T-helper 9 cell (primary cell): ENCODE measurements at regions not wholly inside any gene's neighbourhood (a gene's known extent, or its start where the extent isn't known, plus 50 kb on each side); places are given as distances from the start of the nearest gene placed in this dataset.

Experiments used
- DNase-seq: peaks from one replicate; pipeline ENCODE4 v3.0.0-alpha.2; 2020

- no peak for DNase-seq
These were observed 227.4 kb upstream of the MYT1L start for GRCh38 chr2:2558476-2558875.

GRCh38 chr2:2557475-2557874 lies 226.4 kb upstream of the MYT1L start:
- DNase-seq, result no peak

GRCh38 chr2:2550856-2551255 lies 219.8 kb upstream of the MYT1L start:
- DNase-seq, result no peak

DNA sequence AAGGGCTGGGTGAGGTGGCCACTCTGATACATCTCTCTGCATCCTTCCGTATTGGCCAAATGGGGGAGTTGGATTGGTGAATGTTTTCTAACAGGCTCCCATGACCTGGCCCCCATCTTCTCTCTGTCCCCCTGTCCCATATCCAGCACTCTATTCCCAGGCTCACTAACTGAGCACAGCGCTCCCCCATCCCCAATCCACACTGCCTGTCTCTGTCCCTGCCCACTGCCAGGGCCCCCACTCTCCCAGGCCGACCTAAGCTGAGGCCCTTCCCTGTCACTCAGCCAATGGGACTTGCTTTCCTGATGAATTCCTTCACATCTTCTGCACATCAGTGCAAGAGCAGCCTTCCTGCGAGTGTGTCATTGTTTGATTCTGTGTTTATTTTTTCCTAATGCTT lies 216.8 kb upstream of the MYT1L start:
- no peak for DNase-seq

- no peak for DNase-seq
These were observed 216.4 kb upstream of the MYT1L start for GRCh38 chr2:2547451-2547850.

GRCh38 chr2:2546046-2546445 lies 215.0 kb upstream of the MYT1L start:
- DNase-seq, result no peak

- no peak for DNase-seq
These were observed 212.0 kb upstream of the MYT1L start for GRCh38 chr2:2542966-2543611.

GRCh38 chr2:2542316-2542715 lies 211.2 kb upstream of the MYT1L start:
- no peak for DNase-seq

GRCh38 chr2:2540406-2540805 lies 209.3 kb upstream of the MYT1L start:
- DNase-seq, result no peak

DNA sequence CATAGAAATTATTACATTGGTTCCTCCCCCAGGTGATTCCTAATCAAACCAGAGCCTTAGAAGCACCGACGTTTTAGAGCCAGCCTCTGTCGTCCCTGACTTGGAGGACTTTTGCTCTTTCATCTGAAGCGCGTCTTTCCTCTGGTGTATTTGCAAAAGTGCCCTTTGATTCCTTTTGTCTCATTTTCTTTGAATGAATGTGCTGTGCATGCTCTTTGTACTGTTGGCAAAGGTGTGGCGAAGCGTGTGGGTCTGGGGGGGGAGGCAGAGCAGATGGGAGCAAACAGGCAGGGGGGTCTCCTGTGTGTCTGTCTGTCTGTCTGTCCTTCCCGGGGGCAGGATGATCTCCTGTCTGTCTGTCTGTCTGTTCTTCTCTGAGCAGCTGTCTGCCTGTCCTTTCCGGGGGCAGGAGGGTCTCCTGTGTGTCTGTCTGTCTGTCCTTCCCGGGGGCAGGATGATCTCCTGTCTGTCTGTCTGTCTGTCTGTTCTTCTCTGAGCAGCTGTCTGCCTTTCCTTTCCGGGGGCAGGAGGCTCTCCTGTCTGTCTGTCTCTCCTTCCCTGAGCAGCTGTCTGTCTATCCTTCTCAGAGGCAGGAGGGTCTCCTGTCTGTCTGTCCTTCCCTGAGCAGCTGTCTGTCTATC lies 205.5 kb upstream of the MYT1L start:
- DNase-seq, result no peak

GRCh38 chr2:2530334-2530733 lies 199.3 kb upstream of the MYT1L start:
- no peak for DNase-seq

DNA sequence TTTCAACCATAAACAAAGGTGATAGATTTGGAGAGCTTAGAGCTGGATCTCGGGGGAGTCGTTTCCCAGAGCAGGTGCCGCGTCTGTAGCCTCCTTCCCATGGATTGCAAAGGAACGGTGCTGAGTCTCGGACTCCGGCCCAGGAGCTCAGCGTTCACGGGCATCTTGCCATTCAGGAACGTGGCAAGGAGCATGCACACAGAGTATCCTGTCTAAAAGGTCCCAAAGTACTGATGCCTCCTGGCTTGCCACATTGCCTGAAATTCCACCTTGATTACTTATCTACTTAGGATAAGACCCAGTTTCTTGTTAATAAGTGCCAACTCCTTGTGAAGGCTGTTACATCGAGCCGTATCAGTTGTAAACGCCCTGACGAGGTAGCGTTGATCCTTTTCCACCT lies 197.8 kb upstream of the MYT1L start:
- no peak for DNase-seq

GRCh38 chr2:2527148-2527547 lies 196.1 kb upstream of the MYT1L start:
- no peak for DNase-seq

DNA sequence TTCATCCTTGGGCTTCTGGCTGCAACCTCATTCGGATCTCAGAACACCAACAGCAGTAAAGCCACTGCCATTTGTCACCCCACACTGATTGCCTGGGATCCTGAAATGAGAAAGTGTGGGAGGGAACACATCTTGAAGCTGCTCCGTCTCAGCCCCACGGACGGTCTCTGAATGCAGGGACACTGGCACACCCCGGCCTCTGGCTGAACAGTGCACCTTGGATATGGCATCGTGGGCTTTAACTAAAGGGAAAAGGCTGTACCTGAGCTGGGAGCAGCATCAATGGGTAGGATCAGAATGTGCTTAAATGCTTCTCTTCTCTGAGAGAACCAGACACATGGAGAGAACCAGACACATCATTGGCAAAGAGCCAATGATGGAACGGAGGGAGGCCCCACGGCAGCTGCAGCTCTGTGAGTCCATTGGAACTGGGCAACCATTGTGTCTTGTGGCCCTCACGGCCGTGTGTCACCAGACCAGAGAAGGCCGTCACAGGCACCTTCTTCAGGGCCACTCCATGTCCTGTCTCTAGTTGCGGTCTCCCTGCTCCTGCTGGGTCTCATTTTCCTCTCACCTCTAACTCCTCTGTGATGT lies 193.4 kb upstream of the MYT1L start:
- no peak for DNase-seq

GRCh38 chr2:2523461-2524347 lies 192.6 kb upstream of the MYT1L start:
- DNase-seq, result no peak

DNA sequence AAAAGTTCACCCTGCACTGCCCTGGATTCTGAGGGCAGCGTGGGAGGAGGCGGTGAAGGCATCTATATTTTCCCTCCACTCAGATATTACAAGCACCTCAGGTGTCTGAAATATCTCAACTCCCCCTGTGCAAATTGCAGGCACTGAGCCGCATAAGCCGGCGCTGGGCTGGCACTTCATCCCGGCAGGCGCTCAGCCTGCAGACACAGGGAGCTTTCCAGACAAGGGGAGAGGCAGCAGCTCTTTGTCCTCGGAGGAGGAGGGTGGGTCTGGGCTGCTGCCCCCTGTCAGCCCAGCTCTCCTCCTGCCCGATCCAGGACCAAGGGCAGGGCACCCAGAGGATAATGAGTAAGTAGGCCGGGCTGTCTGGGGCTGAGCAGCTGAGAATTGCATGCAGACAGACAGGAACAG lies 189.3 kb upstream of the MYT1L start:
- no peak for DNase-seq

GRCh38 chr2:2519381-2519780 lies 188.3 kb upstream of the MYT1L start:
- no peak for DNase-seq

- no peak for DNase-seq
These were observed 186.3 kb upstream of the MYT1L start for GRCh38 chr2:2517399-2517798.

DNA sequence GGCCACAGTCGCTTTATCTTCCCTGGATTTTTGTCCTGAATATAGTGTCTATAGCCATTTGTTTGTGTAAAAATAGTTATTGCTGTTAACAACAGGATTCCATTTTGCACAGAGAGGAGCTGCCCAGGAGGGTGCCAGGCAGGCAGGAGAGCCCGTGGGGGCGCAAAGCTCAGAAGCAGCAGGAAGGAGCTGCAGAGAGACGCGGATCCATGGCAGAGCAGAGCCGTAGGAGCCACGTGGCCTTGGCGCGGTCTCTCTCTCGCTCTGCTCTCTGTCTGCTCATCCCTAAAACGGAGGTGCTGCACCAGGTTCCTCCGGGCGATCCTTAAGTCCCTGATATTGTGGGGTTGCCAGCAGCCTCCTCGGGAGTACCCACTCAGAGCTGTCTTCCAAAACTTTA lies 185.3 kb upstream of the MYT1L start:
- no peak for DNase-seq

GRCh38 chr2:2512931-2513330 lies 181.9 kb upstream of the MYT1L start:
- DNase-seq, result no peak

- DNase-seq, result no peak
These were observed 176.4 kb upstream of the MYT1L start for GRCh38 chr2:2507417-2507997.

DNA sequence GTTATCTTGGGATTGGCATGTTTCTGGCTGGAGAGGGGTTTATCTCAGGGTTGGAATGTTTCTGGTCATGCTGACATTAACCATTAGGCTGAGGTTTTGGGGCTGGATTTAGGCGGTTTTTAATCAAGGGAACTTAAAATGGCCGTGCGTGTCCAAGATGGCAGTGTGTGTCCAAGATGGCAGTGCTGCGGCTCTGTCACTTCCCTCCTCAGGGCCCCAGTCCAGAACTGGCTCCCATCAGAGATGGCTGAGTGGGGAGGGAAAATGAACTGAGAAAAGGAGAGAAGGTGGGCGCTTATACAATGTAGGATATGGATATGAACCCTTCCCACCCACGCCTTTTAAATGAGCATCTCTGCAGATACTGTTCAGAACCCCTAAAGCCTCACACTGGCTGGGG lies 175.5 kb upstream of the MYT1L start:
- no peak for DNase-seq

- no peak for DNase-seq
These were observed 174.5 kb upstream of the MYT1L start for GRCh38 chr2:2505604-2506003.
